NCI-H446 (cell line): ENCODE measurements at regions not wholly inside any gene's neighbourhood (a gene's known extent, or its start where the extent isn't known, plus 50 kb on each side); places are given as distances from the start of the nearest gene placed in this dataset.
A peak's percentile ranks its signal among the peaks of the same experiment; 100 is the strongest.

ENCODE experiments used
- DNase-seq, 2 experiments: peaks; one replicate each; lab custom pipeline; 2025; lab: John Stamatoyannopoulos, UW

- no peak for DNase-seq
Measured at GRCh38 chr12:24143928-24144327, 194.5 kb upstream of the SOX5 start.

DNA sequence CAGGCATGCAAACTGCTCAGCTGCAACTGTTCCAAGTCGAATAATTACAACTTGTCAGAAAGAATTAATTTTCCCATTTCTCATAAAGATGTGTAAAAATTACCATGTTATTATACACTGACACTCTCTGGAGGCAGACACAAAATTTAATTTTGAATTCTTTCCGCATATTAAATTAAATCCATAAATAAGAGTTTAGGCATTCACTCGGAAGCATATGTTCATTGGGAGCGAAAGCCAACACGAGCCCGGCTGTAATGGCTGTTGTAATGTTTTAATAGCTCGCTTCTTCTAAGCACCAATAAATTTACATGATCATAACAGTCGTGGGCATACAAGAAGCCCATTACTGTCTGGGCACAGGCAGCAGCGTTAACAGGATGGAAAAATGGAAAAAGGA, 189.6 kb upstream of the SOX5 start:
- peak in 1 of 2 experiments; percentile 4 for DNase-seq

GRCh38 chr12:24138041-24138440, 188.6 kb upstream of the SOX5 start:
- no peak for DNase-seq

DNA sequence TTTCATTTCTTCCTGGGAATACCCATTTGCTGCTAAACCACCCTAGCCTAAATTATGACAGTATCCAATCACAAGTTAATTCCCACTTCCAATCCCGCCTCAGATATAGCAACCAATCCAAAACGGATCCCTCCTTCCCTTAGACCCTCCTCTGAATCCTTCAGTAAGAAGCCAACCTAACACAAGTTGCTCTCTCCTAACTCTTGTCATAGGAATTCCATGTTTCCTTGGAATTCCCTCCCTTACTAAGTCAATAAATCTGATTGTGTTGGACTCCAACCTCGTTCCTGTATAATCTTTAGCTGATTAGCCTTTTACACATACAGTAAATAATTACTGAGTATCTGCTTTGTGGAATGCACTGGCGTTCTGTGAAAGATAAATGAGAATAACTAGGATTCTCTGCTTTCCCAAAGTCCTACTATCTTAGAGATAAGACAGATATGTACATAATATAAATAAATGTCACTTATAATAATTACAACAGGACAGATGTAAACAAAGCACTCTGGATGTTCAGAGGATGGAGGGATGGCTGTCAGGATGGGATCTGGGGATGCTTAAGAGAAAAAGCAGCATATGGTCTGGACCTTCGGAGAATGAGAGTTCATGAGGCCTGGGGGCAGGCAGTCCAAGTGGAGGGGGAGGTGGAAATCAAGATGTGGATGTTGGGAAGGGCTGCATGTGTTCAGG, 185.8 kb upstream of the SOX5 start:
- DNase-seq = no peak

- DNase-seq = no peak
Measured at GRCh38 chr12:24134092-24134491, 184.6 kb upstream of the SOX5 start.

GRCh38 chr12:24133384-24133783, 183.9 kb upstream of the SOX5 start:
- DNase-seq = no peak

GRCh38 chr12:24127919-24128721, 178.7 kb upstream of the SOX5 start:
- DNase-seq = no peak

- no peak for DNase-seq
Measured at GRCh38 chr12:24125280-24125679, 175.8 kb upstream of the SOX5 start.

DNA sequence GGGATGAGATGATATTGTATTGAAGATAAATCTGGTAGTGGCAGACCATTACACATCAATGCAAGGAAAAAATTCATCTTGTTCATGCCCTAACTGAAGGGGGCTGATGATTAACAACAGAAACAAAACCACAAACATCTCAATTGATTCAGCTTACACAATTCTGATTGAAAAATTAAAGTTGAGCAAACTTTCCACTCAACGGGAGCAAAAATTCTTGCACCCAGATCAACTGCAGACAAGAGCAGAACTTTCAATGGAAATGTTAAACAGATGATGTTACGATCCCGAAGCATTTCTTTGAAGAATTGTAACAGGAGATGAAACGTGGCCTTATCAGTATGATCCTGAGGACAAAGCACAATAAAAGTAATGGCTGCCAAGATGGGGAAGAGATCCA, 172.4 kb upstream of the SOX5 start:
- no peak for DNase-seq

GRCh38 chr12:24118668-24119067, 169.2 kb upstream of the SOX5 start:
- DNase-seq = no peak

DNA sequence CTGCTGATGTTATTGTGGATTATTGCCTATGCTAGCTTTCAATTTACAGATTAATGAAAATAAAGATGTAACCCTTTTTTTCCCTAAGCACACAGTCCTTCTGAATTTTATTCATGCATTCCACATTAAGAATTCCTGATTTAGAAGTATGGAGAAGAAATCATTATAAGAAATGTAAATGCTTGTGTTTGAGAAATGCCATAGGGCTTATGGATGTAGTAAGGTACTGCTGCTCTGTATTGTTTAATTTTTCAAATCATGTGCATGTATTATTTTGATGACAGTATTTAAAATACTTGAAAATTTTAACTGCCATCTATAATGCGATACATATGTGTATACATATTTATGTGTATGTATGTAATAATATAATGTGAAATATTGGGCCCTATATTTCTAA, 167.1 kb upstream of the SOX5 start:
- no peak for DNase-seq

DNA sequence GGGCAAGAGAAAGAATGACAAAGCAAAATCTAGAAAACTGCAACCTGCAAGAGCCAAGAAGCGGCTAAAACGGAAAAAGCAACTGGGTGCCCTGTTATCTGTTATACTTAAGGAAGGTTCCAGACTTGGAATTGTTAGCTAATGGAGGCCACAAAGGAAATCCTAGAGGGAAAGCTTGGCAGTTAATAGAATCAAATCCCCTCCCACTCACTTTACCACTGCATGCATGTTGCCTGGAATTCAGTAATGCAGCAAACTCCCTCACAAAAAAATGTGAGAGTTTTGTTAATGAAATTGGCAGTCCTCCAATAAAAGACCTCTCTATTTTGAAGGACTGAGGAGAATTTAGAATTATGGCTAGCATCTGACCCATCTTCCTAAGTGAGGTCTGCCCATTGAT, 164.2 kb upstream of the SOX5 start:
- peak in 1 of 2 experiments; percentile 12 for DNase-seq

GRCh38 chr12:24111616-24112015, 162.1 kb upstream of the SOX5 start:
- DNase-seq = no peak

- no peak for DNase-seq
Measured at GRCh38 chr12:24111086-24111485, 161.6 kb upstream of the SOX5 start.

DNA sequence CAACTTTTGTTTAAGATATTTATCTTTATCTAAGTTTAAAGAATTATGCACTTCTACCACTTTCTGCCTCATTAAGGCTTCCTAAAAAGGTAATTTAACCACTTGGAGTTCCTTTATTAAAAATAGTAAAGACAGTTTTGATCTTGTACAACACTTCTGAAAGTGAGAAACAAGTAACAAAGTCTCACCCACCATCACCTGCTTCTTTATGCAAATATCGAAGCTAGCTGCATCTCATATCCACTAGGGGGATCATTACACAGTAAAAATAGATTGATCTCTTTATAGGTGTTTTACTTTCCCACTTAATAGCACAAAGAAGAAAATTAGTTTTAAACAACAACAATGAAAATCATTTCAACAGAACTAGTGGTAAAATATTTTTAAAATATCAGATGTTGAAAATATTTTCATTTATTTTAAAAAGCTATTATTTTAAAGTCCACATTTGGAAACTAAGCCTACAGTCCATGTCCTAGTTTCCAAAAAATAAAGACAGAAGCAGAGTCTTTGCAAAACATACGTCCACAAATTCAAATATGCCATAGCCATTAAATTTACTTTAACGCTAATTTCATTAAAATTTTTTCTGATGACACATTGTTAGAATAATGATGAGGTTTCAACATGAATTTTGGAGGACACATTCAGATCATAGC, 160.0 kb upstream of the SOX5 start:
- peak; percentile 2 to 34 for DNase-seq

DNA sequence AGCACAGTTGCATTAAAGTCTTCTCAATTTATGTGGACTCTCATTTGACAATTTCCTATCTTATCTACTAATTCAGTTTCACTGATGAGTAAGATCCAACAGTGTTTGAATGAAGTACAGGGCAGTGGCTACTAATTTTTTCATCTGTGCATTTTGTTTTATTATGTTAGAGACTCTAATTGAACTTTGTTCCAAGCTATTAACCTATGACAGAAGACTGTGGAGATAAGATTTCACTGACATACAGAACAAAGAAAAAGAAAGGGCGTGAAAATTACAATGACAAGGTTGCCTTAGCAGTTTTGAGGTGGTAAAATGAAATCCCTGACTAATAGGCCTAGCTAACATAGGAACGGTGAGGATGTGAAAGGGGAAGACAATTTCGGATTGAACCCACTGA, 153.2 kb upstream of the SOX5 start:
- DNase-seq = no peak

DNA sequence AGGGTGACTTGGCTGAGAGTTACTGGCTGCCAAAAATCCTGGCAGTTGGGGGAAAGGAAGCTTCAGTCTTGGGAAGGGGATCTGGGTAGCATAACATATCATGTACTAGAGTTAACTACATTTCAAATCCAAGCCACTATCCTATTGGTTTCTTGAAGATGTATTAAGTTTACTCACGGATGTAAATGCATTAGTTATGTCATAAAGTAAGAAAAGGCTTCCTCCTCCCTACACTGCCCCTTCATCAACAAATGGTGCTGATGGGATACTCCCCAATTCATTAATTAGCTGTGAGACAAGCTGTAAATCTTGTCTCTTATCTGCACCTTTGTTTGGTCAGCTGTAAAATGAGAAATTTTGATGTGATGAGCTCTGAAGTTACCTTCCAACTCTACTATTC, 150.1 kb upstream of the SOX5 start:
- DNase-seq = no peak

DNA sequence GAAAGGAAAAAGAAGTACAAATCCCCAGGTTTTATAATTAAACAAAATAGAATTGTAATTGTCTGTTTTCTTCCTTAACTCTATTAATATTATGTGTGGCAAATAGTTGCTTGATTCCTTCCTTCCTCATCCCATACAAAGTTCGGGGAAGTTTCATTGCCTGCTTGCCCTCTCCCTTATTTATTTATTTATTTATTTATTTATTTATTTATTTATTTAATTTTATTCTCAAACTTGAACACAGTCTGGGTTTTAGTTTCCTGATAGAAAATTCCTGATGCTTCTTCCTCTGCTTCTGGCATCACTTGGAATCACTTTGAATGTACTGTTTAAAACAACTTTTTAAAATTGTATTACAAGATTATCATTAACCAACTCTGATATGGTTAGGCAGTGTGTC, 145.8 kb upstream of the SOX5 start:
- no peak for DNase-seq

- no peak for DNase-seq
Measured at GRCh38 chr12:24089510-24089890, 140.0 kb upstream of the SOX5 start.

GRCh38 chr12:24088751-24089509, 139.5 kb upstream of the SOX5 start:
- DNase-seq = no peak

- DNase-seq = no peak
Measured at GRCh38 chr12:24087294-24087693, 137.8 kb upstream of the SOX5 start.

GRCh38 chr12:24084800-24085199, 135.3 kb upstream of the SOX5 start:
- DNase-seq = no peak
